ENCODE measurements at regions not wholly inside any gene's neighbourhood (a gene's known extent, or its start where the extent isn't known, plus 50 kb on each side); places are given as distances from the start of the nearest gene placed in this dataset.

- TF ChIP-seq CTCF (IDR thresholded peaks at IDR 0.05) = no peak
- TF ChIP-seq POLR2A (IDR thresholded peaks at IDR 0.05) = no peak
These were observed 94.6 kb downstream of the UTP18 start for GRCh38 chr17:51354936-51355335.

All from uterus (tissue), 2 donors.